ENCODE measurements at regions not wholly inside any gene's neighbourhood (a gene's known extent, or its start where the extent isn't known, plus 50 kb on each side); places are given as distances from the start of the nearest gene placed in this dataset.

GRCh38 chr11:30089921-30090320, 73.1 kb upstream of the KCNA4 start:
- H3K4me3 ChIP-seq (ENCODE audit: low read depth in 1 of 3, low read length in 3 of 3) = no peak overlapping the region
- no peak for FAIRE-seq
- DNase-seq = no peak
- no peaks in the 10 kb centered on the region for H3K9me3 ChIP-seq (ENCODE audit: control insufficient read depth in 2 of 2, insufficient read depth in 1 of 2, low read depth in 1 of 2, low read length in 1 of 2)
- no peaks in the 10 kb centered on the region for H3K27me3 ChIP-seq (ENCODE audit: control insufficient read depth in 3 of 3, insufficient read depth in 3 of 3, low read length in 3 of 3)
- H3K4me1 ChIP-seq (ENCODE audit: control insufficient read depth in 3 of 3, insufficient read depth in 2 of 3, low read depth in 1 of 3, low read length in 2 of 3) = no peaks in the 10 kb centered on the region
- no peak overlapping the region for H3K27ac ChIP-seq (ENCODE audit: low read depth in 1 of 3, low read length in 2 of 3)
- 81 to 85% (median 83%) methylated on average over 1 of the region's 1 CpG for WGBS, 3 donors
- H3K36me3 ChIP-seq (ENCODE audit: control insufficient read depth in 3 of 3, insufficient read depth in 2 of 3, low read depth in 1 of 3, low read length in 3 of 3) = no peaks in the 10 kb centered on the region

- no peak for DNase-seq
- no peaks in the 10 kb centered on the region for H3K36me3 ChIP-seq (ENCODE audit: control insufficient read depth in 3 of 3, insufficient read depth in 2 of 3, low read depth in 1 of 3, low read length in 3 of 3)
- H3K9me3 ChIP-seq (ENCODE audit: control insufficient read depth in 2 of 2, insufficient read depth in 1 of 2, low read depth in 1 of 2, low read length in 1 of 2) = no peaks in the 10 kb centered on the region
- H3K27ac ChIP-seq (ENCODE audit: low read depth in 1 of 3, low read length in 2 of 3) = no peak overlapping the region
- no peak for FAIRE-seq
- H3K4me3 ChIP-seq (ENCODE audit: low read depth in 1 of 3, low read length in 3 of 3) = no peak overlapping the region
- no peaks in the 10 kb centered on the region for H3K27me3 ChIP-seq (ENCODE audit: control insufficient read depth in 3 of 3, insufficient read depth in 3 of 3, low read length in 3 of 3)
- H3K4me1 ChIP-seq (ENCODE audit: control insufficient read depth in 3 of 3, insufficient read depth in 2 of 3, low read depth in 1 of 3, low read length in 2 of 3) = no peaks in the 10 kb centered on the region
Observed at GRCh38 chr11:30091246-30091645, 74.4 kb upstream of the KCNA4 start.

GRCh38 chr11:30091737-30092136, 74.9 kb upstream of the KCNA4 start:
- no peak for DNase-seq
- Histone ChIP-seq H3K27me3 (ENCODE audit: control insufficient read depth in 3 of 3, insufficient read depth in 3 of 3, low read length in 3 of 3) (no peaks in the 10 kb centered on the region), H3K4me3 (ENCODE audit: low read depth in 1 of 3, low read length in 3 of 3) (no peak overlapping the region), H3K9me3 (ENCODE audit: control insufficient read depth in 2 of 2, insufficient read depth in 1 of 2, low read depth in 1 of 2, low read length in 1 of 2) (no peaks in the 10 kb centered on the region), H3K4me1 (ENCODE audit: control insufficient read depth in 3 of 3, insufficient read depth in 2 of 3, low read depth in 1 of 3, low read length in 2 of 3) (no peaks in the 10 kb centered on the region), H3K36me3 (ENCODE audit: control insufficient read depth in 3 of 3, insufficient read depth in 2 of 3, low read depth in 1 of 3, low read length in 3 of 3) (no peaks in the 10 kb centered on the region), H3K27ac (ENCODE audit: low read depth in 1 of 3, low read length in 2 of 3) (no peak overlapping the region)
- WGBS, 3 donors = 61 to 74% (median 71%) methylated on average over 2 of the region's 2 CpGs
- FAIRE-seq = no peak

GRCh38 chr11:30092518-30092917, 75.7 kb upstream of the KCNA4 start:
- no peaks in the 10 kb centered on the region for H3K9me3 ChIP-seq (ENCODE audit: control insufficient read depth in 2 of 2, insufficient read depth in 1 of 2, low read depth in 1 of 2, low read length in 1 of 2)
- H3K27me3 ChIP-seq (ENCODE audit: control insufficient read depth in 3 of 3, insufficient read depth in 3 of 3, low read length in 3 of 3) = no peaks in the 10 kb centered on the region
- no peak for FAIRE-seq
- no peak overlapping the region for H3K27ac ChIP-seq (ENCODE audit: low read depth in 1 of 3, low read length in 2 of 3)
- H3K36me3 ChIP-seq (ENCODE audit: control insufficient read depth in 3 of 3, insufficient read depth in 2 of 3, low read depth in 1 of 3, low read length in 3 of 3) = no peaks in the 10 kb centered on the region
- no peak overlapping the region for H3K4me3 ChIP-seq (ENCODE audit: low read depth in 1 of 3, low read length in 3 of 3)
- H3K4me1 ChIP-seq (ENCODE audit: control insufficient read depth in 3 of 3, insufficient read depth in 2 of 3, low read depth in 1 of 3, low read length in 2 of 3) = no peaks in the 10 kb centered on the region
- no peak for DNase-seq

- no peak for DNase-seq
- FAIRE-seq = no peak
- WGBS, 3 donors = 72 to 90% (median 77%) methylated on average over 1 of the region's 1 CpG
- Histone ChIP-seq H3K9me3 (ENCODE audit: control insufficient read depth in 2 of 2, insufficient read depth in 1 of 2, low read depth in 1 of 2, low read length in 1 of 2) (no peaks in the 10 kb centered on the region), H3K27me3 (ENCODE audit: control insufficient read depth in 3 of 3, insufficient read depth in 3 of 3, low read length in 3 of 3) (no peaks in the 10 kb centered on the region), H3K27ac (ENCODE audit: low read depth in 1 of 3, low read length in 2 of 3) (no peak overlapping the region), H3K4me1 (ENCODE audit: control insufficient read depth in 3 of 3, insufficient read depth in 2 of 3, low read depth in 1 of 3, low read length in 2 of 3) (no peaks in the 10 kb centered on the region), H3K4me3 (ENCODE audit: low read depth in 1 of 3, low read length in 3 of 3) (no peak overlapping the region), H3K36me3 (ENCODE audit: control insufficient read depth in 3 of 3, insufficient read depth in 2 of 3, low read depth in 1 of 3, low read length in 3 of 3) (no peaks in the 10 kb centered on the region)
Observed at GRCh38 chr11:30100495-30100894, 83.7 kb upstream of the KCNA4 start.

GRCh38 chr11:30106222-30107181, 89.7 kb upstream of the KCNA4 start:
- Histone ChIP-seq H3K4me1 (ENCODE audit: control insufficient read depth in 3 of 3, insufficient read depth in 2 of 3, low read depth in 1 of 3, low read length in 2 of 3) (no peaks in the 10 kb centered on the region), H3K27ac (ENCODE audit: low read depth in 1 of 3, low read length in 2 of 3) (no peak overlapping the region), H3K27me3 (ENCODE audit: control insufficient read depth in 3 of 3, insufficient read depth in 3 of 3, low read length in 3 of 3) (no peaks in the 10 kb centered on the region), H3K36me3 (ENCODE audit: control insufficient read depth in 3 of 3, insufficient read depth in 2 of 3, low read depth in 1 of 3, low read length in 3 of 3) (no peaks in the 10 kb centered on the region), H3K4me3 (ENCODE audit: low read depth in 1 of 3, low read length in 3 of 3) (no peak overlapping the region), H3K9me3 (ENCODE audit: control insufficient read depth in 2 of 2, insufficient read depth in 1 of 2, low read depth in 1 of 2, low read length in 1 of 2) (no peaks in the 10 kb centered on the region)
- FAIRE-seq (no peak), DNase-seq (no peak)
- WGBS, 3 donors = 52 to 58% (median 57%) methylated on average over 6 of the region's 6 CpGs

GRCh38 chr11:30107899-30108298, 91.1 kb upstream of the KCNA4 start:
- no peak for FAIRE-seq
- H3K36me3 ChIP-seq (ENCODE audit: control insufficient read depth in 3 of 3, insufficient read depth in 2 of 3, low read depth in 1 of 3, low read length in 3 of 3) = no peaks in the 10 kb centered on the region
- 73 to 79% (median 77%) methylated on average over 2 of the region's 2 CpGs for WGBS, 3 donors

GRCh38 chr11:30109774-30110173, 92.9 kb upstream of the KCNA4 start:
- no peak for FAIRE-seq

More at GRCh38 chr11:30107899-30108298, 91.1 kb upstream of the KCNA4 start:
- Histone ChIP-seq H3K9me3 (ENCODE audit: control insufficient read depth in 2 of 2, insufficient read depth in 1 of 2, low read depth in 1 of 2, low read length in 1 of 2) (no peaks in the 10 kb centered on the region), H3K27ac (ENCODE audit: low read depth in 1 of 3, low read length in 2 of 3) (no peak overlapping the region), H3K27me3 (ENCODE audit: control insufficient read depth in 3 of 3, insufficient read depth in 3 of 3, low read length in 3 of 3) (no peaks in the 10 kb centered on the region), H3K4me1 (ENCODE audit: control insufficient read depth in 3 of 3, insufficient read depth in 2 of 3, low read depth in 1 of 3, low read length in 2 of 3) (no peaks in the 10 kb centered on the region), H3K4me3 (ENCODE audit: low read depth in 1 of 3, low read length in 3 of 3) (no peak overlapping the region)
- no peak for DNase-seq

GRCh38 chr11:30110691-30111090, 93.9 kb upstream of the KCNA4 start:
- FAIRE-seq (no peak), DNase-seq (no peak)
- Histone ChIP-seq H3K27ac (ENCODE audit: low read depth in 1 of 3, low read length in 2 of 3) (no peak overlapping the region), H3K4me1 (ENCODE audit: control insufficient read depth in 3 of 3, insufficient read depth in 2 of 3, low read depth in 1 of 3, low read length in 2 of 3) (no peaks in the 10 kb centered on the region), H3K27me3 (ENCODE audit: control insufficient read depth in 3 of 3, insufficient read depth in 3 of 3, low read length in 3 of 3) (no peaks in the 10 kb centered on the region), H3K4me3 (ENCODE audit: low read depth in 1 of 3, low read length in 3 of 3) (no peak overlapping the region), H3K9me3 (ENCODE audit: control insufficient read depth in 2 of 2, insufficient read depth in 1 of 2, low read depth in 1 of 2, low read length in 1 of 2) (no peaks in the 10 kb centered on the region), H3K36me3 (ENCODE audit: control insufficient read depth in 3 of 3, insufficient read depth in 2 of 3, low read depth in 1 of 3, low read length in 3 of 3) (no peaks in the 10 kb centered on the region)
- whole genome bisulfite sequencing, 3 donors = 58 to 66% (median 59%) methylated on average over 3 of the region's 3 CpGs

More at GRCh38 chr11:30109774-30110173, 92.9 kb upstream of the KCNA4 start:
- Histone ChIP-seq H3K36me3 (ENCODE audit: control insufficient read depth in 3 of 3, insufficient read depth in 2 of 3, low read depth in 1 of 3, low read length in 3 of 3) (no peaks in the 10 kb centered on the region), H3K9me3 (ENCODE audit: control insufficient read depth in 2 of 2, insufficient read depth in 1 of 2, low read depth in 1 of 2, low read length in 1 of 2) (no peaks in the 10 kb centered on the region), H3K4me3 (ENCODE audit: low read depth in 1 of 3, low read length in 3 of 3) (no peak overlapping the region), H3K27ac (ENCODE audit: low read depth in 1 of 3, low read length in 2 of 3) (no peak overlapping the region), H3K4me1 (ENCODE audit: control insufficient read depth in 3 of 3, insufficient read depth in 2 of 3, low read depth in 1 of 3, low read length in 2 of 3) (no peaks in the 10 kb centered on the region), H3K27me3 (ENCODE audit: control insufficient read depth in 3 of 3, insufficient read depth in 3 of 3, low read length in 3 of 3) (no peaks in the 10 kb centered on the region)
- 89 to 94% (median 90%) methylated on average over 4 of the region's 4 CpGs for WGBS, 3 donors
- no peak for DNase-seq

All from small intestine (tissue), 7 donors.